Parathyroid adenoma (tissue), 2 donors: ENCODE measurements at regions not wholly inside any gene's neighbourhood (a gene's known extent, or its start where the extent isn't known, plus 50 kb on each side); places are given as distances from the start of the nearest gene placed in this dataset.

Source experiments
- H2AFZ ChIP-seq: fragments of 300-600 bp; sonication (generic); one replicate; pipeline ENCODE4 v1.7.0; 2017; ENCODE audit warnings: antibody characterized with exemption, mild to moderate bottlenecking
- H3K27ac ChIP-seq: fragments of 300-600 bp; sonication (generic); one replicate; pipeline ENCODE4 v1.7.0; 2017
- H3K27me3 ChIP-seq: fragments of 300-600 bp; sonication (generic); one replicate; pipeline ENCODE4 v1.7.0; 2017; ENCODE audit warnings: low read length; ENCODE audit not compliant: control insufficient read depth, insufficient read depth
- H3K36me3 ChIP-seq: fragments of 300-600 bp; sonication (generic); one replicate; pipeline ENCODE4 v1.7.0; 2017; ENCODE audit warnings: low read length; ENCODE audit not compliant: control insufficient read depth, insufficient read depth
- H3K4me1 ChIP-seq: fragments of 300-600 bp; sonication (generic); one replicate; pipeline ENCODE4 v1.7.0; 2017; ENCODE audit warnings: control low read depth
- H3K4me2 ChIP-seq: fragments of 300-600 bp; sonication (generic); one replicate; pipeline ENCODE4 v1.7.0; 2017; ENCODE audit warnings: low read length
- H3K4me3 ChIP-seq: fragments of 300-600 bp; sonication (generic); one replicate; pipeline ENCODE4 v1.7.0; 2017; ENCODE audit warnings: low read depth, low read length
- H3K79me2 ChIP-seq: fragments of 300-600 bp; sonication (generic); one replicate; pipeline ENCODE4 v1.7.0; 2017; ENCODE audit warnings: control low read depth
- H3K9ac ChIP-seq: fragments of 300-600 bp; sonication (generic); one replicate; pipeline ENCODE4 v1.7.0; 2017; ENCODE audit warnings: mild to moderate bottlenecking
- H3K9me3 ChIP-seq: fragments of 300-600 bp; sonication (generic); one replicate; pipeline ENCODE4 v1.7.0; 2017; ENCODE audit warnings: low read length; ENCODE audit not compliant: control insufficient read depth
- CTCF ChIP-seq: fragments of 300-600 bp; sonication (generic); IDR thresholded peaks from one replicate; pipeline ENCODE4 v1.7.0; 2017; ENCODE audit warnings: antibody characterized with exemption, mild to moderate bottlenecking
- donor health status: primary hyperparathyroidism.

- H3K9me3 ChIP-seq: no peaks in the 10 kb centered on the region
- no peaks in the 10 kb centered on the region for H3K27me3 ChIP-seq
- no peak overlapping the region for H2AFZ ChIP-seq
- no peak overlapping the region for H3K4me3 ChIP-seq
- H3K36me3 ChIP-seq: no peaks in the 10 kb centered on the region
- H3K4me1 ChIP-seq: no peaks in the 10 kb centered on the region
- no peak for TF ChIP-seq CTCF
- H3K9ac ChIP-seq: no peak overlapping the region
- no peak overlapping the region for H3K4me2 ChIP-seq
- no peak overlapping the region for H3K27ac ChIP-seq
- H3K79me2 ChIP-seq: no peaks in the 10 kb centered on the region
Observed at GRCh38 chr9:103427696-103428095, 432.6 kb downstream of the CYLC2 start.

DNA sequence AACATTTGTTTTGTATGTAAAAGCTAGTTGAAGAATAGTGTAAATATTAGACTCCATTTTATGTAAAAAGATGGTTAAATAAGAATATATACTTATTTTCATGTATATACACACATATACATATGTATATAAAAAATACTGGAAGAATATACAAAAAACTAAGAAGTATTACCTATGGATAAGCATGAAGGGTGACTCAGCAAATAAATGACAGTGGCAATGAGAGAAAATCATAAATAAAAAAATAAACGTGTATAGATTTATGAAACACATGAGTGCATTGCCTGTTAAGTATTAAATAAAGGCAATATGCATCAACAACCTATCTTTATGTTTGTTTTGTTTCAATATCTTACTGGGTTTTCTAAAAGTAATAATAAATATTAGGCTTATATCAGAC is 435.3 kb downstream of the CYLC2 start:
- no peaks in the 10 kb centered on the region for H3K9me3 ChIP-seq
- TF ChIP-seq CTCF: no peak
- no peak overlapping the region for H3K27ac ChIP-seq
- no peak overlapping the region for H3K4me2 ChIP-seq
- no peak overlapping the region for H2AFZ ChIP-seq
- no peak overlapping the region for H3K4me3 ChIP-seq
- no peaks in the 10 kb centered on the region for H3K79me2 ChIP-seq
- H3K9ac ChIP-seq: no peak overlapping the region
- no peaks in the 10 kb centered on the region for H3K27me3 ChIP-seq
- H3K4me1 ChIP-seq: no peaks in the 10 kb centered on the region
- no peaks in the 10 kb centered on the region for H3K36me3 ChIP-seq

- H2AFZ ChIP-seq: no peak overlapping the region
- H3K36me3 ChIP-seq: no peaks in the 10 kb centered on the region
- H3K4me3 ChIP-seq: no peak overlapping the region
- no peak for TF ChIP-seq CTCF
- H3K79me2 ChIP-seq: no peaks in the 10 kb centered on the region
- no peak overlapping the region for H3K27ac ChIP-seq
- no peak overlapping the region for H3K9ac ChIP-seq
- H3K4me1 ChIP-seq: no peaks in the 10 kb centered on the region
- H3K4me2 ChIP-seq: no peak overlapping the region
- H3K9me3 ChIP-seq: no peaks in the 10 kb centered on the region
- H3K27me3 ChIP-seq: no peaks in the 10 kb centered on the region
Observed at GRCh38 chr9:103431809-103432208, 436.7 kb downstream of the CYLC2 start.

- no peaks in the 10 kb centered on the region for H3K27me3 ChIP-seq
- no peaks in the 10 kb centered on the region for H3K79me2 ChIP-seq
- no peak overlapping the region for H3K27ac ChIP-seq
- H3K4me1 ChIP-seq: no peaks in the 10 kb centered on the region
- no peak overlapping the region for H3K9ac ChIP-seq
- H3K9me3 ChIP-seq: no peaks in the 10 kb centered on the region
- no peaks in the 10 kb centered on the region for H3K36me3 ChIP-seq
- no peak overlapping the region for H3K4me3 ChIP-seq
- TF ChIP-seq CTCF: no peak
- no peak overlapping the region for H2AFZ ChIP-seq
- no peak overlapping the region for H3K4me2 ChIP-seq
Observed at GRCh38 chr9:103444176-103444575, 449.0 kb downstream of the CYLC2 start.

GRCh38 chr9:103458826-103459225 is 463.7 kb downstream of the CYLC2 start:
- no peak overlapping the region for H3K4me2 ChIP-seq
- H3K79me2 ChIP-seq: no peaks in the 10 kb centered on the region
- H3K27ac ChIP-seq: no peak overlapping the region
- no peaks in the 10 kb centered on the region for H3K4me1 ChIP-seq
- H3K9ac ChIP-seq: no peak overlapping the region
- no peak overlapping the region for H3K4me3 ChIP-seq
- H3K27me3 ChIP-seq: no peaks in the 10 kb centered on the region
- H3K36me3 ChIP-seq: no peaks in the 10 kb centered on the region
- no peak overlapping the region for H2AFZ ChIP-seq
- no peak for TF ChIP-seq CTCF
- H3K9me3 ChIP-seq: peaks cover 4% of the 10 kb centered on the region
